Renal cortical epithelial cell (primary cell): ENCODE measurements at regions not wholly inside any gene's neighbourhood (a gene's known extent, or its start where the extent isn't known, plus 50 kb on each side); places are given as distances from the start of the nearest gene placed in this dataset.
"Not testable (repeated sequence)": the region's sequence is repeated elsewhere in the genome, so short reads cannot be mapped to it uniquely, and the experiment has no call there.

Experiments used
- DNase-seq: peaks from one replicate; pipeline ENCODE4 v3.0.0-alpha.2; 2011; ENCODE audit warnings: low read depth

DNA sequence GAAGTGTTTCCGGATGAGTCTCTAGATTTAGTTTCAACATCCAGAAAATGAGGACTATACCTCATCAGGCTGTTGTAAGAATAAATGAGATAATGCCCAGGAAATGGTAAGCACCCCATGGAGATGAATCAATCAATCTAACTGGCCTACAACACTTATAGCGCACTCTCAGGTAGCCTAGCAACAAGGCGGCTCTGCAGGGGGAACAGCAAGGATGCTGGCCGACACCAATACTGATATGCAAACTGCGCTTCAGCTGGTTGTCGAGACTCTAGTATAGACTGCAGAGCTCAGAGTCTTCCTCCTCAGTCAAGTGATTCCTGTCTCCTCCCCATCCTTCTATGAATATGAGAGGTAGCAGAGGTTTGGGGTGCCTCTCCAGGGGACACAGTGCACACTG lies 218.8 kb upstream of the WWC1 start:
- no peak for DNase-seq

DNA sequence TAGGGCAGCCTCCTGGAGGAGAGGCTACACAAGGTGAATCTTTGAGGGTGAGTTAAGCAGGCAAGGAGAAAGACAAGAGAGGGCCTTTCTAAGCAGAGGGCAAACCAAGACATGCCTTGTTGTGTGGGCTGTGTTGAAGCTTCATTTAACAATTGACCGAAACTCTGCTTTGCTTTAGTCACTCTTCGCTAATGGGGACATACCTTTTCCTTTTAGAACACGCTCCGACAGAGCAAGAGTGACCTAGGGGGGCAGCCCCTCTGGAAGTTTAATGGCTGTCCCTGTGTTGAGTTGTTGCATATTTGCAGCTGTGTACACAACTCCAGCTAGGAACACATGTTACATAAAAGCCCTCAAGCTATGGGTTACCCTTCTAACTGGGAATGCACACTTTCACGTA lies 218.1 kb upstream of the WWC1 start:
- no peak for DNase-seq

- DNase-seq, result no peak
These were observed 217.2 kb upstream of the WWC1 start for GRCh38 chr5:168073991-168074800.

DNA sequence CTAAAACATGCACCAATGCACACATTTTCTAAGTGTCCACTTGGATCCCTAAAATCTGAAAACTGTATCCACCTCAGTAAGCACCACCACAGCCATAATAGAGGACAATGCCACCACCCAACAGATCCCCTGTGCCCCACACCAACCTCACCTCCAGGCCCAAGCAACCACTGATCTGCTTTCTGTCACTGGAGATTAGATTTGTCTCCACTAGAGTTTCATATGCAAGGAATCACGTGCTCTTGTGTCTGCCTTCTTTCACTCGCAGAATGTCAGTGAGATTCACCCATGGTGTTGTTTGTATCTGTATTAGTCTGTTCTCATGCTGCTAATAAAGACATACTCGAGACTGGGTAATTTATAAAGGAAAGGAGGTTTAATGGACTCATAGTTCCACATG lies 216.1 kb upstream of the WWC1 start:
- DNase-seq, result no peak

GRCh38 chr5:168076561-168076991 lies 214.9 kb upstream of the WWC1 start:
- DNase-seq, result peak; percentile 62

- peak; percentile 13 for DNase-seq
These were observed 206.0 kb upstream of the WWC1 start for GRCh38 chr5:168085261-168086031.

- DNase-seq, result peak; percentile 85
These were observed 205.3 kb upstream of the WWC1 start for GRCh38 chr5:168086104-168086610.

GRCh38 chr5:168086746-168087145 lies 204.7 kb upstream of the WWC1 start:
- DNase-seq, result no peak

DNA sequence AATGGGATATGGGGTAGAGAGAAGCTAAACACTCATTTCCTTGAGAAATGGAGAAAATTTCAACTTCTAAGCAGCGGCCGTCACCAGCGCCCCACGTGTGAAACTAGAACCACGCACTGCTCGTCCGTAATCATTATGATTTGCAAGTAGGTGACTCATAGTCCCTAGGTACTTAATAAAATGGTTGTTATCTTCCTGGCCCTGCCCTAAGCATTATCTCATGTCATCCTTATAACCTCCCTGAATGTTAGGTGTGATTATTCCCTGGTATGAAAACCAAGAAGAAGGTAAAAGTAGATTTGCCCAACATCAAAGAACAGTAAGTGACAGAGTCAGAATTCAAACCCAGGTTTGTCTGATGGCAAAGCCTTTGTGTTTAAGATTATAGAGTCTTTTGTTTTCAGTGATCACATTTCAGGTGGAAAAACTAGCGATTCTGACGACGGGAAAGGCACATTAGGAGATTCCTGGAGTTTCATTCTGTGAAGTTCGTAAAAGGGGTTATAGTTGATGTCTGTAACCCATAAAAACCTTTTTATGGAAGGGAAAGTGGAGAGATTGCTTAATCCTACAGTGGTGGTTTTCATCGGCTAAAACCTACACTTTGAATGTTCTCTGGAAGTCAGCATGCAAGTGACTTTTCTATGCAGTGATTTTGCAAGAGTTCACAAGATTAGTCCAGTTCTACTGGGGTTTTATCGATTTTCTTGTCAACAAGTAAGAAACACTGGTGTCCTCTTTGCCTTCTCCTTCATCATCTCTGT lies 202.9 kb upstream of the WWC1 start:
- no peak for DNase-seq

DNA sequence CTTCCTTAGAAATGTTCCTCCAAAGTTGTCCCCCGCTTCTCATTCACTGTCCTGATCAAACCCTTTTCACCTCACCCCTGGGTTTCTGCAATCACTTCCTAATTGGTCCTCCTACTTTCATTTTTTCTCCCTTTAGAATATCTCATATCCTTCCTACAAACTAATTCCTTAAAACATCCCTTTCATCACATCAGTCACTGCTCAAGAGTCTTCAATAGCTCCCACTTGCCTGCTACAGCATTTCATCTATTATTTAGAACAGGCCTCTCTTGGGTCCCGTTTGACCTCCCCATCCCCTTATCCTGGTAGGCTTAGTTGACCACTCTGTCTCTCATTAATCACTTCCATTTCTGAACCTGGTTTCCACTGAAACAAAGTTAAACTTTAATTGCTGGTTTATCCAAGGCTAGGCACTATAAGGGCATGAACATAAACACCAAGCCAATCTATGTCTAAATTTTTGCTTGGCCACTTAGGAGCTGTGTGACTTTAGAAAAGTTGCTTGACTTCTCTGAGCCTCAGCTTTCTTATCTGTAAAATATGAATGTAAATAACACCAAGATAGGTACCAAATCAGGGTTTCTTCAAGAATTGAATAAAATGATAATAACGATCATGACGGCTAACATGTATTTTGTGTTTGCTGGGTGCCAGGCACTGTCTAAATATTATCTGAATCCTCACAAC lies 202.1 kb upstream of the WWC1 start:
- no peak for DNase-seq

GRCh38 chr5:168092209-168093185 lies 198.9 kb upstream of the WWC1 start:
- DNase-seq, result no peak

DNA sequence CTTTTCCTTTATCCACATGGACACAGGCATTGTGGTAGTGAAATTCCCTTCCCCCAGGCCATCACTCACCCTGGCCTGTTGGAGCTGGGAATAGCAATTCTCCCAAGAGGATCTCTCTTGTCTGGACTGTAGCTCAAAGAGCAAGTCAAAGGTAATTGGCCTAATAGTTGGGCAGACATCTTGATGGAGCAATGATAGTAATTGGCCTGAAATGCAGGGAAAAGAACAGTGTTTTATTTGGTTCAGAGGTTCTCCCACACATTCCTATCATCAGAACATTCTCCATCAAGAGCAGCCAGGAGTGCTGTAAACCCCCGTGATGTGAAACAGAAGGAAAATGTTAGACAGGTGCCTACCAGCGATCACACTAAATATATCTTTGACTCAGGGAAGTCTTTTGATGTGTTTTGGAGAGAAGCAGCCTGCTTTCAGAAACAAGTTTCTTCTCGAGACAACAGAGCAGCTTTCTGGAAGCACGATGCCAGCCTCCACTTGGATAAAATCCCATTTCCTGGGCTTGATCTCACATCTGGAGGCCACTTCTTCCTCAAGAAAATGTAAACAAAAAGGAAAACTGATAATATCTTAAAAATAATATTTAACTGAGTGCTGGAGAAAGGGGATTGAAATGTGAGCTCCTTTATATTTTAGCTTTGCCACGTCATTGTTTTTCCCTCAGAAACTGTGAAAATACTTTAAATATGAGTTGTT lies 198.1 kb upstream of the WWC1 start:
- DNase-seq, result no peak

- DNase-seq, result no peak
These were observed 194.9 kb upstream of the WWC1 start for GRCh38 chr5:168096525-168096924.

DNA sequence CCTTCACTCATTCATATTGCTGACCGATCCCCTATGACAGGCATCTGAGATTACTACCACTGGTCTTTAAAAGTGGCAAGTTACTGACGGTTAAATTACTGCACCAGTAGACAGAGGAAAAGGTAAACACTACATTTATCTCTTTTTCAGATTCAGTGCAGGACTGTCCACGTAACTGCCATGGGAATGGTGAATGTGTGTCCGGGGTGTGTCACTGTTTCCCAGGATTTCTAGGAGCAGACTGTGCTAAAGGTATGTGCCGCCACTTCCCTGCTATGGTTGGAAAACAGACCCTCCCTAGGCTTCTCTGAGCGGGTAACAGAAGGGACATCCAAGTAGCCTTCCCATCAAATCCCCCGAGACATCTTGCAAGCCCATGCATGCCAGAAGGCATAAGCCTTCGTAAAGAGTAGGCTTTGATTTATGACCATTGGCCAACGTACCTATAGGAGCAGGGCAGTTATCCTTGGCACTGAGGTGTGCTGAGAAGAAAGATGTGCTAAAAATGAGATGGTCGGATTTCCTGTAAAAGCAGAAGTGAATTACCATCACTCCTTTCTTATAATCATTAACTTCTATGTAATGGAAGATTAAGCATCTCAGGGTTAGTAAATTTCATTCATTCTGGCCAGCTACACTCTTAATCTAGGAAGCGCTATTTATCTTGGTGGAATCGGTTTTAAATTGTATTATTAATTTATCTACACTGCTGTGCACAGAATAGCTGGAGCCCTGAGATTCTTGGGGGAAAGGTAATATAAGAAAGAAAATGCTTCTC lies 193.4 kb upstream of the WWC1 start:
- DNase-seq, result peak; percentile 61

DNA sequence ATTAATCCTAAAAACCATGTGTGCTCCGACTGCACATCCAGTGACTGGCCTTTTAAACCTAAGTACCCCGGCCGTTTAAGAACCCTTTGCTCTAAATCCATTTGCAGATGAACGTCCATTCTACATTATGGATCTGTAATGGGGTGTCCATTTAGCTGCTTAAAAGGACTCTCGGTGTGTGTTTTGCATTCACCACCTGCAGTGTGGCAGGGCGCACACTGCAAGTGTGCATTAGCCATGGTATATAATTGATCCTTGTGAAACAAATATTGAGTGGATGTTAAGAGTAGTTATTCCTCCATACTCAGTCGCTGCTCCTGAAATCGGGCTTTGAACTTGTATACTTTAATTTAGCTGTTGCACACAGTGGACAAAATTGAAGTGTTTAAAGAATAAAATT lies 190.1 kb upstream of the WWC1 start:
- no peak for DNase-seq

DNA sequence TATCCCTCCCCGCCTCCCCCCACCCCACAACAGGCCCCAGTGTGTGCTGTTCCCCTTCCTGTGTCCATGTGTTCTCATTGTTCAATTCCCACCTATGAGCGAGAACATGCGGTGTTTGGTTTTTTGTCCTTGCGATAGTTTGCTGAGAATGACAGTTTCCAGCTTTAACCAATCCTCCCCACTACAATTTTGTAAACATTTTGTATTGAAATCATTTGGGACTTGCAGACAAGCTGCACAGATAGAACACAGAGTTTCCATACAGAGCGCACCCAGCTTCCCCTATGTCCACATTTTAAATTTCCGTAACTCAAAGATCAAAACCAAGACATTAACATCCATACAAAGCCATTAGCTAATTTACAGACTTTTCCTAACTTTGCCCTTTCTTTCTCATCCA lies 188.4 kb upstream of the WWC1 start:
- not testable (repeated sequence) for DNase-seq

DNA sequence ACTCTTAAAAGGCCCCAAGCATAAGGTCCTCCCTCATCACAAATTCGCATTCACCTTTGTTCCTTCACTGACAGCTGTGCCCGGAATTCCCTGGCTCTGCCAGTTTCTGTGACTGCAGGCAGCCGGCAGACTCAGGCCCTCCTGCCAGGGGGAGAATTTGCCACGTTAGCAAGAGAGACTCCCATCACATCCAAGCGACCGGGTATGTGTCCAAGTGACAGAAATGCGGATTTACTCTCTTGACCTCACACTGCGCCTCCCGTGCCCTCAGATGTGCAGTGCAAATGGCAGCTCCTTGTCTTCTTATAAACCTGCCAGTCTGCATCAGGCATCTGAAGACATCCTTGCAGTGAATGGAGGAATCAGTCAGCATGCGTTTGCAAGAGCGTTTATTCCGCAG lies 187.1 kb upstream of the WWC1 start:
- no peak for DNase-seq

DNA sequence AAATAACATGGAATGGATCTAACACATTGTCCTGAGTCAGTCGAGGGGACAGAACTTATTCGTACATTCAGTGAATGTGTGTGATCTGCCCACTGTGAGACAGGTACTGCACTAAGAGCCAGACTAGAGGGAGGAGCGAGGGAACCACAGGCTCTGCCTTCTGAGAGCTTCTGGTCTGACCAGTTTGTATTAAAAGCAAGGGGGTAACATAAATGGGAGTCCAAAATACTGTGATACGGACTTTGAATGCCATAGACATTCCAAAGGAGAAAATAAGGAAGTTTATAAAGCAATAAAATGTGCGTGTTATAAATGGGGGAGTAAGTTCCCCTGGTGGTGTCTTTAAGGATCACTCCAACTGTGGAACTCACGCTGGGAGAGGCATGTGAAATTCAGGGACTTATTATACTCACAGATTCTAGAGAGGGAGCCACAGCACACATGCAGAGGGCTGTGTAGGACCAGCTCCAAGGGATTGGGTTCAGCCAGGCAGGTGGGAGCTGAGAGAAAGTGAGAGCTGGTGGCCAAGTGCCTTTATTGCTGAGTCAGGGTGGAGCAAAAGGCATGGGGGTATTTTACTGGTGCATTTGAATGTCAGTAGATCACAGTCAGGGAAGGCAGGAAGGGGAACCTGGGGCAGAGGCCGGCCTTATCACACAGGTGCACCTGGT lies 186.5 kb upstream of the WWC1 start:
- DNase-seq, result peak; percentile 23
